ENCODE measurements at regions not wholly inside any gene's neighbourhood (a gene's known extent, or its start where the extent isn't known, plus 50 kb on each side); places are given as distances from the start of the nearest gene placed in this dataset.

DNA sequence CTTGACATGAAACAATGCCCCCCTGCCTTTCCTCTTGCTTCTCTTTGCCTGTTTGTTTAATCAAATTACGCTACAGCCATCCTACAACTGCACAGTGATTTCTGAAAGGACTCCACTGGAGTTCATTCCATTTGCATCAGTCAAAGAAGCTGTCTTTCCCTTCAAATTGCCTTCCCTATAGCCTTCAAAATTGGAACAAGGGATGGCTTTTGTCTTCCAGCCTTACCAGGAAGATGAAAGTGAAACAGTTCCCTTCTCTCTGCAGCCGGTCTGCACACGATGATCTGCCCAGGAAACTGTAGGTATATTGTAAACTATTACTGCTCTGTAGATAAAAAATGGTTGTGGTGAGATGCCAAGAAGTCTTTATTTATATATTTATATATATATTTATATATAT is 65.6 kb upstream of the ETS2 start:
- TF ChIP-seq CTCF (IDR thresholded peaks at IDR 0.05) = no peak
- TF ChIP-seq POLR2A (IDR thresholded peaks at IDR 0.05) = no peak
